IPS-NIHi11 (cell line): ENCODE measurements at regions not wholly inside any gene's neighbourhood (a gene's known extent, or its start where the extent isn't known, plus 50 kb on each side); places are given as distances from the start of the nearest gene placed in this dataset.
A peak's percentile ranks its signal among the peaks of the same experiment; 100 is the strongest.
"Not testable (repeated sequence)": the region's sequence is repeated elsewhere in the genome, so short reads cannot be mapped to it uniquely, and the experiment has no call there.

Source experiments
- DNase-seq: peaks from one replicate; pipeline ENCODE4 v3.0.0; 2012; ENCODE audit warnings: mixed read lengths, low spot score

DNA sequence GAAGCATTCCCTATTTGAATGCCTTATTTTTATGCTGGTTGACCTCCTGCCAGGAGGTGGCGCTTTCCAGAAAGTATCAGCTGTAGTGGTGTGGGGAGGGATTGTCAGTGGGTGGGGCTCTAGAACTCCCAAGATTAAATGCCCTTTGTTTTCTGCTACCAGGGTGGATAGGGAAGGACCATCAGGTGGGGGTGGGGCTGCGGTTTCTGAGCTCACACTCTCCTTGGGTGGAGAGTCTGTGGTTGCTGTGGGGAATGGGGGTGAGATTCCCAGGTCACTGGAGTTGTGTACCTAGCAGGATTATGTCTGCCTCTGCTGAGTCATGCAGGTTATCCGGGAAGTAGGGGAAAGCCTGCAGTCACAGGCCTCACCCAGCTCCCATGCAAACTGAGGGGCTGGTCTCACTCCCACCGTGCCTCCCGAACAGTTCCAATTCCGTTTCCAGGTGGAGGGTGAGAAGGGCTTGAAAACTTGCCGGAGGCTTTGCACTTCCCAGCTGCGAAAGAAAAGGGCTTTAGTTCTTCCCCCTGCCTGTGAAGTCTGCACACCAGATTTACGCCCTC is 68.3 kb downstream of the ALG10B start:
- peak; percentile 9 for DNase-seq

DNA sequence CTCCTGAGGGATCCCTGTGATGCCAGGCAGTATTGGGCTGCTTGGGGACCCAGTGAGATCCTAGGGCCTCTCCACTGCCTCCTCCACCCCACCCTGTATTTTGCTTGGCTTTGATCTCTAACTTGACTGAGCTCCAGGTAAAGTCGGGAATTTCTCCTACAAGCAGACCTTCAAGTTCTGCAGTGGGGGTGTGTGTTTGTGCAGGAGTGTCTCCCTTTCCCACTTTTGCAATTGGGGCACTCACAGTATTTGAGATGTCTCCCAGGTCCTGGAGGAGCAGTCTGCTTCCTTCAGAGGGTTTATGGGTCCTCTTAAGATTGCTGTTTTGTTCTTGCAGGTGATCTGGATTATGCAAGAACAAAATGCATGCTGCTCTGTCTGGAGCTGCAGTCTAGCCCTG is 68.9 kb downstream of the ALG10B start:
- no peak for DNase-seq

DNA sequence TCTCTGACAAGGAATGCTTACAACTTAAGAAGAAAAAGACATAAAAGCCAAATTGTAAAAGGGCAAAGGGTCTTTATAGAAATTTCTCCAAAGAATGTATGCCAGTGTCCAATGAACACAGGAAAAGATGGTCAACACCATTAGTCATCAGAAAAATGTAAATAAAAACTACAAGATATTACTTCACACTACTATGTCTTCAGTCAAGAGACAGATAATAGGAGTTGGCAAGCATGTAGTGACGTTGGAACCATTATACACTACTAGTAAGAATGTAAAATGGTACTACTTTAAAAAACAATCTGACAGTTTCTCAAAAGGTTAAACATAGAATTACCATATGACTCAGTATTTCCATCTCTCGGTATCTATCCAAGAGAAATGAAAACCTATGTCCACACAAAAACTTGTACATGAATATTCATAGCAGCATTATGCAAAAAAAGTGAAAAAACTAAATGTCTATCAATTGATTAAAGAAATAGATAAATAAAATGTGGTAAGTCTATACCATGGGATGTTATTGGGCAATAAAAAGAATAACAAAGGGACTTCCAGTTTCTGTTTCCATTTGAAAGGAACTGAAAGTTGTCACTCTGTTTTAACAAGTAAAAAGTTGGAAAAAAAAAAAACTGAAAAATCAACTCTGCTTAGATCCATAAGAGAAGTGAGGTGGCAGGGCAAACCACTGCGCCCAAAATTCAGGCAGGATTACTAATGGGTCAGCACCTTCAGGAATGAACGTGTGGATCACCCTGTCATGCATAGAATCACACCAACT is 69.8 kb downstream of the ALG10B start:
- DNase-seq, result no peak

- no peak for DNase-seq
Measured at GRCh38 chr12:38389614-38390013, 73.0 kb downstream of the ALG10B start.

GRCh38 chr12:38391007-38391406 is 74.4 kb downstream of the ALG10B start:
- DNase-seq, result no peak

DNA sequence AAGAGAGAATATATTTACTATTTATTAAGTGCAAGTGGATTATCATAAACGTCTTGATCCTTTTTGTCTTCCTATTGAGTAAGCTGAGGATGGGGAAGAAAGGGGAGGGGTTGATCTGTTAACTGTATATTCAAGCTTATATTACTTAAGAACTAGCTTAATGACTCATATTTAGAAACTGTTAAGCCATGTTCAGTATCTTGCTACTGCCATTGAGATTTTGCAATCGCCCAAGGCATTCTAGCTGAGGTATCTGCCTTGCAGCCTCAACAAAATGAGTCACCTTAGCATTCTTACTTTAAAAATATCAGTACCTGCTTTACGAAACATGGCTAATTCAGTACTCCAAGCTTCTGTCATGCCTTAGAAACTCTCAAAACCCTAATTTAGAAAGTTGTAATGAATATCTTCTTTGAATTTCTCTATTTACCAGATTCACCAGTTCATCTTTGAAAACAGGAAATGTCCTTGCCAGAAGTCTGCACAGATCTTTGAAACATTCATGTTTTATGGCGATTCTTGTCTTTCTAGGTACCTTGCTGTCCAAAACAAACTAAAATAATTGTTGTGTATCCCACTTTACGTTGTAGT is 76.1 kb downstream of the ALG10B start:
- DNase-seq, result no peak

GRCh38 chr12:38399711-38400206 is 83.2 kb downstream of the ALG10B start:
- no peak for DNase-seq

GRCh38 chr12:38402811-38403210 is 86.2 kb downstream of the ALG10B start:
- DNase-seq, result no peak

DNA sequence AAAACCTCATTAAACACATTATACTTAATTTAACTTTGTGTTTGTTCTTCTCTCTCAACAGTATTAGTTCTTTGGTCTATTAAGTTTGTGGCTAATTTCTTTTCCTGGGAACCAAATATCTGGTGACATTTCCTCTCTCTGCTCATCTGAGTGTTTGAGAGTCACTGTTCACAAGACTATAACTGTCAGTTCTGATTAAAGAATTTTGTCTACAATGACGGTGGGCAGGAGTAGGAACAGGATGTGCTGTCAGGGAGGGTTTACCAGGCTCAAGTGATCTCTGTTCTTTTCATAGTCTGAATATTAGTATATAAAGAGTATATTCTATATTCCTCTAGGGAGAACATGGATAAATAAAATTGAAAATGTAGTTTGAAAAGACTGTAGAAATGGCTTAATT is 92.9 kb downstream of the ALG10B start:
- no peak for DNase-seq

DNA sequence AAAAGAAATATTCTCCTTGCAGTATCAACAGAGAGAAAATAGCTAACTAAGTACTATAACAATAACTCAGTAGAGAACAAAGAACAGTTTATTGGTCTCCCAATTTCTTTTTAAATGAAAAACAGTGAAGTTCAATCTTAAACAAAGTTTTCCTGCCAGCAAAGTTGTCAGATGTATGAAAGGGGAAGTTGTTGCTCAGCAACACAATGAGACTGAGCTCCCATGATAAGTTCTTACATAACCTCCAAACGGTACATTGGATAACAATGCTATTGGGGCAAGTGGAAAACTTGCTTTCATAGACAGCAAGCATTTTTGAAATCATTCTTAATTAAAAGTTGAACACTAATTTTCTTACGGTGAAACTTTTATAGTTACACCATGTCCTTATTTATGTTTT is 94.9 kb downstream of the ALG10B start:
- no peak for DNase-seq

- DNase-seq, result no peak
Measured at GRCh38 chr12:38411946-38412345, 95.4 kb downstream of the ALG10B start.

DNA sequence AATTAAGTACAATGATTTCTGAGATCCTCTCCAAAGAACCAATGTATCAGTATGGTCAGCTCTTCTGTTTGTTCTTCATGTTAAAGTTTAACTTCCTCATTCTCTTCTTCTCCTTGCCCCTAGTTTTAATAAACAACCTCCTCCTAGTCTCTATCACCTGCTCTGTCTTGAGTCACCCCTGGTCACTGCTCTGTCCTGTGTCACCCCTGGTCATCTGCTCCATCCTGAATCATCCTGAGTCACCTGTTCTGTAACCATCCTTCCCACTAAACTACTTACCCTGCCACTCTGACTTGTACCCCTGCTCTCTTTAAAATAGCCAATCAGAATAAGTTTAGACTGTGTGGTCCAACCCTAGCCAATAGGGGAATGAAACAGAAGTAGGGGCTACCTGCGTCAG is 100.5 kb downstream of the ALG10B start:
- no peak for DNase-seq

DNA sequence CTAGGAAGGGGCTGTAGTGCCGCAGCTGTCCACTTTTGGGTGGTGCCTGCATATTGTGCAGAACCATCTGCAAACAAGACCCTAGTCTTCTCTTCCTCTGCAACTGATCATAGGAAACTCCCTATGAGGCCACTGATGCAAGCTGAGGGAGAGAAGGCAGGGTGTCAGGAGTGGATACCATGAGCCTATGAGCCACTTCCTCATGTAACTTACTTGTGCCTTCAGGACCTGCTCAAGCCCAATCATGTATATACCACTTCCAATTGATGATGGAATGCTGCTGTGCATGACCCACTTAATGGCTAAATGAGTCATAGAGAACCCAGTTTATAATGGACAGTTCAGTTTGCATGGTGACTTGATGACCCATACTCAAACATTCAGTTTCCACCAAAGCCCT is 107.9 kb downstream of the ALG10B start:
- no peak for DNase-seq

DNA sequence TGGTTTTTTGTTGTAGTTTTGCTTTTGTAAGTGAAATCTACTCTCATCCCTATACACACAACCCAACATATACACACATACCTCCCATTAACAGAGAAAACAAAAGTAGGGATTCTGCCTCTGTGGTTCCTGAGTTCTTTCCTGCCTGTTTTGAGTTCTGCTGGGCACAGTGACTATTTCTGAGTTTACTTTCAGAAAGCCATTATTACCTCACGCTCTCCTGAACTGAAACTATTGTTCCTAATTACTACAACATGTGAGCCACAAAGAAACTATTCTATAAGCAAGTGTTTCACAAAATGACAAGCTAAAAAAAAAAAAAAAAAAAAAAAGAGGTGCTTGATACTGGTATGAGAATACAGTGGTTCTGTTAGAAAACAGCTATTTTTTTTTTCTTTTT is 110.9 kb downstream of the ALG10B start:
- DNase-seq, result no peak

DNA sequence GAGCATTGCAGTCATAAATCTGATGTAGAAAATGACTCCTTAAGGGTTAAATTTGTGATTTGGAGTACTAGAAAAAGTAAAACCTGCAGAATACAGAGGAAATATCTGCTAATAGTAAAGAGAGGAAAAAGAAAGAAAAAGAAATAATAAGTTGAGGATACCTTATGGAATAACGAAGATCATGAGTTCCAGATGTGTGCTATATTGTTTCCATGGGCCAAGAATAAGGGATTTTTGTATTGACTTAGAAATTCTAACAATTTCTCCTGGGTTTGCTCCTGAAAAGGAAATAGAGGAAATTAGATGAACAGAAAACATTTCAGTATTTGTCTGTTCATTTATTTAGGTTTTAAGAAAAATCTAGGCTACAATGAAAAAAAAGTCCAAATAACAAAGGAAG is 115.3 kb downstream of the ALG10B start:
- no peak for DNase-seq

DNA sequence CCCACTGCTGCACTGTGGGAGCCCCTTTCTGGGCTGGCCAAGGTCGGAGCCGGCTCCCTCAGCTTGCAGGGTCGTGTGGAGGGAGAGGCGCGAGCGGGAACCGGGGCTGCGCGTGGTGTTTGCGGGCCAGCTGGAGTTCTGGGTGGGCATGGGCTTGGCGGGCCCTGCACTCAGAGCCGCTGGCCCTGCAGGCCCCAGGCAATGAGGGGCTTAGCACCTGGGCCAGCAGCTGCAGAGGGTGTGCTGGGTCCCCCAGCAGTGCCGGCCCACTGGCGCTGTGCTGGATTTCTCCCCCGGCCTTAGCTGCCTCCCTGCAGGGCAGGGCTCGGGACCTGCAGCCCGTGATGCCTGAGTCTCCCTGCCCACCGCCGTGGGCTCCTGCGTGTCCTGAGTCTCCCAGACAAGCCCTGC is 125.3 kb downstream of the ALG10B start:
- not testable (repeated sequence) for DNase-seq

DNA sequence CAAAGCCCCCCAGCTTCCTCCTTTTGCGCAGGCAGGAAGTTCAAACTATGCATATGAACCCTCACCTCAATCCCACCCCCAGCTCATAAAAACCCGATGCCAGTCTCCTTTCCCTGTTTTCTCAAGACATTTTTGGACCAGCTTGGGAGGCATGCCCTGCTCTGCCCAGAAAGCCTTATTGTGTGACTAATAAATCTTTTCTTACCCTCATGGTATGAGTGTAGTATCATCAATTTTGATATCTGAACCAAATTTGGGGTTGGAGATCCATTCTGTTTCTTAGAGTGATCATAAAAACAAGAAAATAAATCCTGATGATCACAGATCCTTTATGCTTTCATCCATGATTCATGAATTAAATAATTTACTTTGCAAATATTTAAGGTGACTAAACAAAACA is 128.5 kb downstream of the ALG10B start:
- DNase-seq, result no peak

DNA sequence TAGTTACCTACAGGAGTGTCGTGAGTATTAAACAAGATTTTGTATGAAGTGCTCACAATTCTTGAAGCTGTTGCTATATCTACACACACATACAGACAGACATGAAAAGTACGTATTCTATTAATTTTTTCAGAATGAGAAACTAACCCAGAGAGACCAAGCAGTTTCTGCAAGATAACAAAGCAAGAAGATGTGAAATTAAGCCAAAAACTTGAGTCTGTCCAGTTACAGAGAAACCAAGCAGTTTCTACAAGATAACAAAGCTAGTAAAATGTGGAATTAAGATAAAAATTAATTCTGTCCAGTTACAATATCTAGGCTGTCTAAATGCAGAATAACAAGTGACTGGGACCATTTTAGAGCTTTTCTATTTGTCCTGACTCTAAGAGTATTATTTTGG is 132.4 kb downstream of the ALG10B start:
- no peak for DNase-seq

GRCh38 chr12:38456537-38457120 is 140.1 kb downstream of the ALG10B start:
- DNase-seq, result no peak

- DNase-seq, result no peak
Measured at GRCh38 chr12:38465020-38465419, 148.4 kb downstream of the ALG10B start.

- no peak for DNase-seq
Measured at GRCh38 chr12:38469715-38470114, 153.1 kb downstream of the ALG10B start.

- no peak for DNase-seq
Measured at GRCh38 chr12:38477340-38478090, 160.9 kb downstream of the ALG10B start.
